Activated CD4-positive, alpha-beta T cell treated with anti-CD3 and anti-CD28 coated beads, Interleukin-2, amount 50 U/mL, for 4 hours (primary cell): ENCODE measurements at regions not wholly inside any gene's neighbourhood (a gene's known extent, or its start where the extent isn't known, plus 50 kb on each side); places are given as distances from the start of the nearest gene placed in this dataset.

ENCODE experiments used
- DNase-seq, 2 experiments: peaks; one replicate each; pipeline ENCODE4 v3.0.0-alpha.2; 2020

DNA sequence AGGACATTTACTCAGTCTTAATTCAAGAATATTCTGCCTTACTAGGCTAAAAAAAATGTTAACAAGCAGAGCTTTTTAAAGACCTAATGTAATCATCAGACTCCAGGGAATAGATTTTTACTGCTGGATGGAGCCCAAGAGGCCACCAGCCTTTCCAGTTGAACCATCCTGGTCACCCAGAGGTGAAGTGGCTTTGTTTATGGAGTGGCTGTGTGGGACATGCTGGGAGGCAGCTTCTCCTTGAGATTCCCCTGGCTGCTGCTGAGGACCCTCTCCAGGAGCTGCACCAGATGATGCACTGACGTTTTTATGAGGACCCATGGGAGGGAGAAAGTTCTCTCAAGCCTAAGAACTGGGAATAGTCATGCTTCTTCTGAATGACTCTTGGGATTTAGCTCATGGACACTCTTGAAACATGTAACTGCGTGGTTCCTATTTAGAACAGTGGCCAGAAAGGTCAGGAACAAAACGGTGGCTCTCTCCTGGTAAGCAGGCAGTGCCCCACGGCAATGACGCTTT is 205.9 kb upstream of the MIR17HG start:
- no peak for DNase-seq

DNA sequence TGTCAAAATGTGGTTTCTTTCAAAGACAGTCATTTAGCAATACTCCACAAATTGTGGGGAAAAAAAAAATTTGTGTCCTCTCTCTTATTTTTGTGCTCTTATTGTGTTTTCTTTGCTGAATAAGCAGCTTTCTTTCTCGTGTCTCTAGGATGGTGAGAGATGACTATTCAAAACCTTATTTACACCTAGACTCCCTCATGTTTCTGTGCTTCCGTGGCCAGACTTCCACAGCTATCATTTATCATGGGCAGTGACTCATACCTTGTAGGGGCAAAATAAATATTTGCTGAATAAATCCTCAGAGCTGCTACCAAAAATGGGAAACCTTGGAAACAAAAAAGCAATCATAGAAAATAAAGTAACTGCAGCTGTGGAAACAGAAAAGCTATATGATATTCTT is 204.9 kb upstream of the MIR17HG start:
- DNase-seq, result no peak

DNA sequence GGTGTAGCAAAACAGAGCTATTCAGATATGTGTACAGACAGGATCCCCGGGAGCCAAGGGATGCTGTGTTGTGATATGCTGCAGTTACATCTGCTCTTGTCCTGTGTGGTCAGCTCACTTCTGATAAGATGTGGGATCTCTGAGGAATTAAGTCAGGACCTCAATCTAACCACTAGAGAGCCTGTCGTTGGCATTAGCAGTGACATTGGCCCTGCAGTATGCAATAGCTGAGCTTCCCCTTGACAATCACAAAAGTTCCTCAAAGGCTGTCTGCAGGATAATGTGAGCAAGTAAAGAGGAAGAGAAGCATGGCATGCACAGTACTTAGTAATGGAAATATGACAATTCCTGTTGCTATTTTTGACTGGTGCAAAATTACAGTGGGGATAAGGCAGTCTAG is 203.4 kb upstream of the MIR17HG start:
- no peak for DNase-seq

DNA sequence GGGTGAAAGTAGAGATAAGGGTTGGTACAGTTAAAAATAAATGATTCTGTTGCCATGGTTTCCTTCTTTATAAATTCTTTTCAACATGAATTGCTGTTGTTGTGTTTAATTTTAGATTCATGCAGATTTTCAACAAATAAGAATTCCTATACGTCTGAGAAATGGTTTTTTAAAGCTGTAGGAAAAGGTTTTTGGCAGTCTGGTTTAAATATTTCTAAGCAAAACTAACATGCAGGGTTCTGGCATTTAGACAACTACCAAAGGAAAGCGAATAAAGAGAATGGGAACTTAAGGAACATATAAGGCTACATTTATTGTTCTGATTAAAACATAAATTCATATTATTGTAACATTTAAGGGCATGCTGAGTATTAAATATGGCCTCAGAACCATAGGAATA is 203.0 kb upstream of the MIR17HG start:
- no peak for DNase-seq

DNA sequence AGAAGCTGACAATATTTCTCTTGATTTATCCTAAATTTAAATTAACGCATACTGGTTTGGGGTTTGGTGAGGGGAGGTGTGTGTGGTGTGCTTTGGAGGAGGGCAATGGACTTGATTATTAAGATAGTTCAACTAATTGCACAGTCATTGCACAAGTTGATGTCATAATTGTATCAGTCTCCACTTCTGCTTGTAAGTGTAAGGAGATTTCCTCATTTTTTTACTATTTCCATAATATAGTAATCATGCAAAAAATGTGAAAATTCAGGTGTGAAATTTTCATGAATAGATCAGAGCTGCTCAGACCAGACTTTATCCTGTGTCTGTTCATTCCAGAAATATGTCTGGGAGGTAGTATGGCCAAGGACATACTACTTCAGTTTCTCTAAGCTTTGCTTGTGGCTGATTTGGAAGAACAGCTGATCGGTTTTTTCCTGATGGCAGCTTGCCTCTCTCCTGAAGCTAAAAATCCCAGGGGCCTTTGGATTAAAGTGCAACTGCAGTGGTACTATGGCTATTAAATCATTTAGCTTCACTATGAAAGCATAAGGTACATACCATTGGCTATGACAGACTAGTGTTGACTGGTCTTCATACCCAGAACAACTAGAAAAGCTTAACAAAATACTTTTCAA is 201.8 kb upstream of the MIR17HG start:
- no peak for DNase-seq

DNA sequence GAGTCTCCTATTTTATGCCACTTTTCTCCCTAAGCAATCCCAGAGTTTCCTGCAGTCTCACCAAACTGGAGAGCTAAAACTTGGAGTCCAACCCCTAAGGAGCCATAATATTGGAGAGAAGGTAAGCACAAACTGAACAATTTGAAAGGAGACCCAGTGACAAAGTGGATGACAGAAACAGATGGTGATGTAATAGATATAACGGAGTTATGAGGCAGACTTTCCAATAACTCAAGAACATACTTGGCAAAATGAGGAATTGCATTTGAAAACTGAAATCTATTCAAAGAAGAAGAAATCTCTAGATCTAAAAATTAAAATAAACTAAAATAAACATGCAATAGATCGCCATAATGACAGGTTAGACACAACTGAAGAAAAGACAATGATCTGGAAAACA is 200.9 kb upstream of the MIR17HG start:
- DNase-seq, result no peak

DNA sequence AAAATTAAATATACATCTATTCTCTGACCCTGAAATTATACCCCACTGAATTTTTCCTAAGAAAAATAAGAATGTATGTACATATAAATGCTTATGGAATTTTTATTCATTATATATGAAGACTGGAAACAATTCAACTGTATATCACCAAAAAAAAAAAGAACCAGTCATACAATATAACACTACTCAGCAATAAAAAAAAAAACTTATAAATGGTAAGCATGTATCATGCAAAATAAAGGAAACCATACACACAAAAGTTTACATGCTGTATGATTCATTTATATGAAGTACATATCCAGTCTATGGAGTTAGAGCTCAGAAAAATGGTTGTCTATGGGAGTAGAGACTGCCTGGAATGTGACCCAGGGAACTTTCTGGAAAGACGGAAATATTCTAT is 199.4 kb upstream of the MIR17HG start:
- DNase-seq, result no peak

DNA sequence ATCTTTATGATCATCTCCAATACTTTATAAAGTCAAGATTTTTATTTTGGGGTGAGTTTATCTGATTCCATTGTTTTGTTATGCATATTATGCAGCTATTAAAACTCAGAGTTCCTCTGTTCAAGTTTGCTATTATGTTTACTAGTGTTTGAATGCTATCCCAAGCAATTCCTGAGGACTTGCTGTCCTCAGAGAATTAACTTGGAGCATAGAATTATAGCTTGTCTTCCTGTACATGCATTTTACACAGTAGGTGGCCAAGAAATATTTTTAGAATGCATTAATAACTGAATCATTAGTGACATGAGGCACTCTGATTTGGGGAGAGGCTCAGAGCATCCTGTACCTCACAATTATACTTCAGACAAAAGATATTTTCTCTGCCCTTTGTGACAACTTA is 195.6 kb upstream of the MIR17HG start:
- DNase-seq, result no peak

DNA sequence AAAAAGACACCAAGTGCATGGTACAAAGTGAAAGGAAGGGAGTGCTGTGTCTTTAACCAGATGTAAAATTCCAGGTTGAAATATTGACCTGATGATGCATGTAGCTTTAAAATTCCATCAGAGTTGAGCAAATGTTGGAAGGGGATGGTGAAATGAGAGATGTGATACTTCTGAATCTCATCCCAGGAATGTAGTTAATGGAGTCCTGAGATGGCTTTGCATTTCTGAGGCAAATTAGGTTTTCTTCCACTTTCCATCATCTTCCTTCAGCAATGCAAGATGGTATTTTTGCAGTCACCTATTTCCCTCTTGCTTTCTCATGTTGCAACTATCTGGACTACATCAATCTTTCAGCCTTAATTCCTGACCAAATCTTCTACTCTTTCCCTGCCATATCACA is 194.1 kb upstream of the MIR17HG start:
- no peak for DNase-seq

DNA sequence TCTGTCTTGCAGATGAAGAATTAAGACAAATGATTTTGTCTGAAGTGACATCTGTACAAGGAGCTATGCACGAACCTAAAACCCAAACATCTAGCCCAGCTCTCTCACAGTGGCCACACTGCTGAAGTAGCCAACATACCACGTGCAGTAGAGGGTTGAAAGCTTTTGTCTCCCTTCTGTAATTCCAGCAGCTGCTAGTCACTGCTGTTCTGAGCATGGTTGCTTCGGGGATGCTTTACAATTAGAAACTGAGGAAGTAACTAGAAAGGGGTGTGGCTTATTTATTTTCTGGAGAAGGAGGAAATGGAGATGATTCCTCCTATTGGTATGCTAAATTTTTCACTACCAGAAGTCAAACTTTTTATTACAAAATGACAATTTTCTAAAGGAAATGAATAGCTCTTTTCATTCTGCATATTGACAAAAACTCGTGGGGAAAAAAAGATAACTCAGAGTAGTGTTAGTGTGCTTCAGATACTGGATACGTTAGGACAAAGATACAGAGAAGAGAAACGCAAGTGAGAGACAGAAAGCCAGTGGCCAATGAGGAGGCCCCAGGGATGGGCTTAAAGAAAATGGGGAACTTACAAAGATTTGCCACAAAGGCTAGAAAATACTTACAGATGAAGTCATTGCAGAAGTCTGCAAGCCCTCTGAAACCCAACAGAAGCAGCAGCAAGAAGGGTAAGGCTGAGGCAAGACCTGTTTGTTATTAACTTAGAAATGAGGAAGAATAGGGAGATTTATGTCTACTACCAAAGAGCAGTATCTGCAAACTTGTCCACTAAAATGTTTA is 192.7 kb upstream of the MIR17HG start:
- DNase-seq, result no peak

DNA sequence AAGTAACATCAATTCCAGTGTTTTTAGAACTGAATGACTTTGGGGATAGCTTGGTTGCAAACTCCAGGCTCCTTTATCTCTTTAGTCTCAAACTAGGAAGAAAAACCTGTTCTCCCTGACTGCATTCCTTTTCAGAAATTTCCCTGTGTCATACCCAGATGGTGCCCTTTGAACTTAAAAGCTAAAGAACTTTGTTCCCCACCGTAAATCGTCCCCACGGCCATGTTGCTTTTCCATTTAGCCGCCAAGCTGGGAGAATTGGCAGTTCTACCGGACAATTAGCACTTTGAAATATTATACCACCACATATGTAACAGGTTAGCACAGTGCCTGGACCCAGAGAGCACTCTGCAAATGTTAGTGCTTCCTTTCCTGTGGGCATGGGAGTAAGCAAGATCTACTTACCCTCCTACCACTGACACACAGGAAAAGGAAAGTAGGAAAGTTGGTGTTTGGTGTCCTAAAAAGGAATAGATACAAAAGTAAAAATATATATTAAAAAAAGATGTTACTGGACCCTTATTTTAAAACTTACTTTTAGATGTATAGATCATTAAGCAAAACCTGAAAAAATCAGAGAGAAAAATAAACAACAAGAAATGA is 191.9 kb upstream of the MIR17HG start:
- no peak for DNase-seq

DNA sequence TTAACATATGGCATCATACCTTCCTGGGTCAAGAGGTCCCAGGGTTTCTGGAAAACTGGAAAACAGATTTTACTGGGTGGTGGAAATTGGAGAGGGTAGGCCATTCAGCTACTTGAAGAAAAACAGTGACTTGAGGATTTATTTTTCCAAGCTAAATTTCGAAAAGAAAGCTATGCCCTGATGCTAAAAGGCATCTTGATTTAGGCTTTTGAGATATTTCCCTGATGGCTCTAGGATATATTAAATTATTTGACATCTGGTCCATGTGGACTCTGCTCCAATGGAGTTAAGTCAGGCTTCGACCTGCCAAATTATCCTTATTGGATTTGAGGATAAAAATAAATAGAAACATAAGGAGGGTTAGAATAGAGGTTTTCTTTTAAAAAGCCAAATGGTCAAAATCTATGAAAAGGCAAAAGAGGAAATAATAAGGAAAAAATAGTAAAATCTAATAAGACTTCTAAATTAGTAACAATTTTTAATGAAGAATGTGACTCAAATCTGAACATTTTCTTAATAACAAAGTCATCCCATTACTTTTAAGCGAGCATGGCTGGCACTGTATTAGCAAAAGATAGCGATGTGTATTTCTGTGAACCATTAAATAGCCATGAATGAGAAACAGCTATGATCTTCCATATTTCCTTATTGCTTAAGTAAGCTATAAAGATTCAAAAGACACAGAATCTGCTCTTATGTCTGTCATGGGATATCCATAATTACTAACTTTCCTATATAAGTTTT is 190.0 kb upstream of the MIR17HG start:
- no peak for DNase-seq

DNA sequence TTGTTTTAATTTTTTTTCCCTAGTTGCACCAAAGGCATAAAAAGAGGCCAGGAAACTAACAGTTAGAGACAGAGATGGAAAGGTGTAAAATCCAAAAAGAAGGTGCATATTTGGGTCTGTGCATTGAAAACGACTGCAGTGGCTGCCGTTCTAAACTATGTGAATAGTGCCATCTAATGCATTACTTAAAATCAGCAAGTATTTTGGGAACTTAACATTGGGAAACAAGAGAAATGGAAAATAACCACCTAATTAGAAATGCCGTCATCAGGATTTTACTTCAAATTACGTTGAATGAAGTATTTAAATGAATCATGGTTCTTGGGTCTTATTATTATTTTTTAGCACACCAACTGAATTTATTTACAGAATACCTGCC is 189.5 kb upstream of the MIR17HG start:
- no peak for DNase-seq

DNA sequence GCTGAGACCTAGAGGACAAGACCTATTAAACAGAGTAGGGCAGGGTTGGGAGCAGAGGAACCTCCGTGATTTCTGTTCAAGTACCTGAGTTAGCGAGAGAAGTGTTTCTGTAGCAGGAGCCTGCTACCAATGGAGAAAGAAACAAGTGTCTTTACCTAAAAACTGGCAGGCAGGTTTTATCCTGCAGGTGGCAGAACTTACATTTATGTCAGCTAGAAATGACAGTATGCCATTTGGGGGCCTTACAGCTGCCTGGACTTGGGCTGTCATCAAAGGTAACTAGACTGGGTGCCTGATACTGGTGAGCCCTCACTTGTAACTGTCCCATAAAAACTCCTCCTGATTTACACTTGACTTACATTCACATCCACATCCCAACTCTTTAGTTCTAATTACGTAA is 185.3 kb upstream of the MIR17HG start:
- DNase-seq, result no peak

DNA sequence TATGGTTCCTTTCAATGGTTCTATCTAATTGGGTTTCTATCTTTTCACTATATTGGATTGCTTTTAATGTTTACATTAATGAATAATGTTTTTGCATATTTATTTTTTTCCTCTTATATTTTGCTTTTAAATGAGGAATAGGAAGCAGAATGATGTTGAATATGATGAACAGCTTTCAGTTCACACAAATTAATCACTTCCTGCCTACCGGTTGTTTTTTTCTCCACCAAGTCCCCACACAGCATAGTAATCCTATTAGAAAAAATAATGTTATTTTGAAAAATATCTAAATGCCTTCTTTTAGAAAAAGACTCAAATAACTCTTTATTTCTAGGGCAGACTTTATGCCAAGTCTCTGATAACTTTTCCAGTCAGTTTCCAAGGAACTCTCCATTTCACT is 184.9 kb upstream of the MIR17HG start:
- no peak for DNase-seq

DNA sequence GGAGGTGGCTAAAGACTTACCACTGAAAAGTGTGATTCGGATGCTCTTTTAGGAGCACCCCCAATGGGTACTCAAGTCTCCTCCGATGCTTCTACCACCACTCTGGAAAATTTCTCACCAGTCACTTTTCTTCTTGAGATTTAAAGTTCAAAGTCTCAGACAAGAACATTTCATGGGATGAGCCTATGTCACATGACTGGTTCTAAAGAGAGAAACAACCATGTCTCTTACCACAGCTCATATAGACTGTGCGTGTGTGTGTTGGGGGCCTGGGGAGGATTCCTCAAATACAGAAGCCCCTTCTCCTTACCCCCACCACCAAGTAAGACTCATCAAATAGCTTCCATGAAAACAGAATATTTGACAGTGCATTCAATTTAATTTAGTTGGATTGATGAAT is 181.7 kb upstream of the MIR17HG start:
- DNase-seq, result no peak

DNA sequence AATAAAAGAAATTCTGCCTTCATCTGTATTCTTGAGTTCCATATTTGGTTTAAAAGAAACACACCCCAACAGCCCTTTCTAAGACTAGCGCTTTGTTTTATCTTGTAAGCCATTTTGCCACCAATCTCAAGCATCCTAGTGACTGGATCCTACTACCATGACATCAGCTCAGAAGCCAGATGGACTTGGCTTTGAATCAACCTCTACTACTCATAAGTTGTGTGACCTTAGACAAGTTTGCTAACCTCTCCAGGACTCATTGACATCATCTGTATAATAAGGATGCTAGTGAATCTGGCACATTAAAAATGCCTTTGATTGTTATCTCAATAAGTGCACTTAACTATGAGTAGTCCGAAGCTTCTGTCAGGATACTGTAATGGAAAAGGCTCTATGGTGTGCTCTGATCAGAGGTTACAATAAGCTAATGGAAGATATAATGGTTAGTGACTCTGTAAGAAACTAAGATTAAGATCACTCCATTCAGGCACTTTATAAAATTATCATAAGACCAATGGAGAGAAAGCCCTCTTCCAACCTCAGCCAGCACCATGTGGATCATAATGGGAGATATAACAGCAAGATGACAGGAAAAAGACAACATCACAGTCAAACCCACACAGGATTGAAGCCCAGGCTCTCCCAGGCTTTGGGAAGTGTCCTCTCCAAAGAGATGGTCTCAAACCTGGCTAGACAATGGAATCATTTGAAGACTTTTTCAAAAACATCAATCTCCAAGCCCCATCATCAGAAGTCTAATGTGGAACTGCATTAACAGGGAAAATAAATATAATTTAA is 180.6 kb upstream of the MIR17HG start:
- DNase-seq, result no peak

DNA sequence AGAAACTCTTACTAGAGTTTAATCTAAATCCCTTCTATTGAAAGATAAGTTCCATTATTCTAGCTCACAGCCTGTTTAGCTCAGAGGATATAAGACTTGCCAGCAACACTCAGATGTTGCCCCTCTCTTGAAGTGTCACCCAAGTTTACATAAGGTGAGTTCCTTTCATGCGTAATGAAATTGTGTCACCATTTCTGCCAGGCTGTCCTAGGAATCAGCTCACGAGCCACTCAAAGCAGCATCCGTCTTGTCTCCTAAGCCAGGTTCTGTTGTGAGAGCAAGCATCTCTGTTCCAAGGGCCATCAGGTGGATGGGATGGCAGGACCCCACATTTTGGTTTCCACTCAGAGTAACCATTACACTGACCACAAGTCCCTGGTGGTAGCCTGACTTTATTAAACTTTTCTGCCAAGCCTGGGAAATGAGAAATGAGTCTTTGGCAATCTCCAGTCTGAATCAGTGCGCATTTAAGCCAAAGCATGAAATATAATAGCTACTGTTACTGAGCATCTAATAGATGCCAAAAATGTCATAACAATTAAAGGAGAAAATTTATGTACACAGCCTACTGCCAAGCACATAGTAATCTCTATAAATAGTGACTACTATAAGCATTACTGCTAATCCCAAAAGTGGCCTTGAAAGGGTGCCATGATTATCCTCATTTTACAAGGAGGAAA is 179.6 kb upstream of the MIR17HG start:
- no peak for DNase-seq

DNA sequence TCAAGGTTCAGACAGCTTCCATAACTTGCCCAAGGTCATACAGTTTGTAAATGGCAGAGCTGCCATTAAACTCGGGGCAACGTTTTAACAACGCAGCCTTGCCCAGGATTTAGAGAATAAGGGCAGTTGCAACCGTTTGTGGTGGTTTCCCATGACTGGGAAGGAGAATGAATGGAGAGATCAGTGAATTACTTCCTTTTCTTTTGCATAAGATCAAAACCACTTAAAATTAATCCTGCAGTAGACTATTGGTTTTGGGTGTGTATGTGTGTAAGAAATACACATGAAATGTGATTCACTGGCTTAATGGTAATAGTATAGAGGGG is 179.1 kb upstream of the MIR17HG start:
- no peak for DNase-seq

DNA sequence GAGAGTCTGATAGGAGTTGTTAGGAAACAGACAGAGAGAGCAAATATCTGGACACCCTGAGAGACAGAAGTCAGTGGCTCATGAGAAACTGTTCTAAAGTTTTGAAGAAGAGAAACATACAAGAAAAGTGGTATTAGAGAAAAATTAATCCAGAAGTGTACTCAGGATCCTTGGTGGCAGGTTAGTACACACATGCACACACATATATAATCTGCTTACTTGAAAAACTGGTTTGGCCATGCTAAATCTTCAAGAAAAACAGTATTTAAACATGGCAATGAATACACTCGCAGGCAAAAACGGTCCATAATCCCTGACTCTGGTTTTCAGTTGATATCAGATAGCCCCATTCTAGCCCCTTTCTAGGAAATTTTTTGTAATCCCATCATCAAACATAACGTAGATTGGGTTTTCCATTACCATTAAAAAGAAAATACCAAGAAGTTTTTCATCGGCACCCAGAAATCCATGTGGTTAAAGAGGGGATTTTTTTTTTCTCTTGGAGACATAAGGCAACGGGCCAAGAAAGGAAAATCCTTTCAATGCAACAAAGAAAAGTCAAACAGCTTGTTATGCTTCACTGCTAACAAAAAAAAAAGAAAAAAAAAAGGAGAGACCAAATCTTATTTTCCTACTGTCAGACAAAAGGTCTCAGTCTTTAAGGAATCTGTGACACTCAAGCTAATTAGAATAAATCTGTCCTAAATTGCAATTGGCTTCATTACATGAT is 178.0 kb upstream of the MIR17HG start:
- DNase-seq, result no peak

DNA sequence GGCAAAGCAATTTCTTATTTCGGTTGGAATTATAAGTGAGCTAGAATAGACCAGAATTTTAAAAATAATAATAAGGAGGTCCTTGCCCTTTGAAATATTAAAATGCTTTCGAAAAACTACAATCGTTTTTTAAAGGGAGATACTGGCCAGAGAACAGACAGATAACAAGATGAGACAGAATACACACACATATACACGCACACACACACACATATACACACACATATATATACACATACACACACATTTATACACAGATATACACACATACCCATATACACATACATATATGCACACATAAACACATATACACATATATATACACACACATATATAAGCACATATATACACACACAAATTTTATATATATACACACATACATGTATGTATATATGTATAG is 175.3 kb upstream of the MIR17HG start:
- DNase-seq, result no peak
